PC-9 (cell line): ENCODE measurements at regions not wholly inside any gene's neighbourhood (a gene's known extent, or its start where the extent isn't known, plus 50 kb on each side); places are given as distances from the start of the nearest gene placed in this dataset.

Experiments used
- EZH2 ChIP-seq: fragments of 200-600 bp; sonication (generic); IDR thresholded peaks from 2 replicates; pipeline ENCODE4 v1.8.0; 2017; ENCODE audit warnings: antibody characterized with exemption, low read depth
- TF ChIP-seq, protein P1 (sequence below): fragments of 200-600 bp; sonication (generic); conservative IDR thresholded peaks from 2 replicates; pipeline ENCODE4 v1.6.1; 2017; ENCODE audit warnings: mixed run types, antibody characterized with exemption, mild to moderate bottlenecking, moderate library complexity

DNA sequence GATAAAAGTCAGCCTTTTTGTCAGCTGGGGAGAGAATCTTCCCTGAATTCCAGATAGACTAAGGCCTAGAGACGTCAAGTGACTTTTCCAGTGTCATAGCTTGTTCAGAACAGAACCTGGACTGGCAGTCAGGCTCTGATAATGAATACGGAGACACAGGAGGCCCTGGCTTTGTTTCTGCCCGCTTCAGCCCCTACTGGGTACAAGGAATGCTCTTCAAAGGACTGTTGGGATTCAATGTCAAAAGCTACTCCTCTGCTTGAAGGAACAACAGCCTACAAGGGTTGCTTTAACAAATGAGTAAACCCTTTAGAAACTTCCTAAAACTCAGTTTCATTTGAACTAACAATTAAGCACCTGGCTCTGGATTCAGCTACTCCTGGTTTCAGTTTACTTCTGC, 412.3 kb downstream of the OXSM start:
- TF ChIP-seq, protein P1, sequence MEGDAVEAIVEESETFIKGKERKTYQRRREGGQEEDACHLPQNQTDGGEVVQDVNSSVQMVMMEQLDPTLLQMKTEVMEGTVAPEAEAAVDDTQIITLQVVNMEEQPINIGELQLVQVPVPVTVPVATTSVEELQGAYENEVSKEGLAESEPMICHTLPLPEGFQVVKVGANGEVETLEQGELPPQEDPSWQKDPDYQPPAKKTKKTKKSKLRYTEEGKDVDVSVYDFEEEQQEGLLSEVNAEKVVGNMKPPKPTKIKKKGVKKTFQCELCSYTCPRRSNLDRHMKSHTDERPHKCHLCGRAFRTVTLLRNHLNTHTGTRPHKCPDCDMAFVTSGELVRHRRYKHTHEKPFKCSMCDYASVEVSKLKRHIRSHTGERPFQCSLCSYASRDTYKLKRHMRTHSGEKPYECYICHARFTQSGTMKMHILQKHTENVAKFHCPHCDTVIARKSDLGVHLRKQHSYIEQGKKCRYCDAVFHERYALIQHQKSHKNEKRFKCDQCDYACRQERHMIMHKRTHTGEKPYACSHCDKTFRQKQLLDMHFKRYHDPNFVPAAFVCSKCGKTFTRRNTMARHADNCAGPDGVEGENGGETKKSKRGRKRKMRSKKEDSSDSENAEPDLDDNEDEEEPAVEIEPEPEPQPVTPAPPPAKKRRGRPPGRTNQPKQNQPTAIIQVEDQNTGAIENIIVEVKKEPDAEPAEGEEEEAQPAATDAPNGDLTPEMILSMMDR = no peak
- TF ChIP-seq EZH2 = no peak
